Erythroblast (primary cell): ENCODE measurements at regions not wholly inside any gene's neighbourhood (a gene's known extent, or its start where the extent isn't known, plus 50 kb on each side); places are given as distances from the start of the nearest gene placed in this dataset.

Experiments used
- GATA1 ChIP-seq: IDR thresholded peaks from 2 replicates; pipeline ENCODE4 v1.6.1; 2011; ENCODE audit warnings: low read depth, mild to moderate bottlenecking, control low read depth, low read length, moderate library complexity
- POLR2A ChIP-seq: IDR thresholded peaks from 2 replicates; pipeline ENCODE4 v1.6.1; 2011; ENCODE audit warnings: mild to moderate bottlenecking, low read length

DNA sequence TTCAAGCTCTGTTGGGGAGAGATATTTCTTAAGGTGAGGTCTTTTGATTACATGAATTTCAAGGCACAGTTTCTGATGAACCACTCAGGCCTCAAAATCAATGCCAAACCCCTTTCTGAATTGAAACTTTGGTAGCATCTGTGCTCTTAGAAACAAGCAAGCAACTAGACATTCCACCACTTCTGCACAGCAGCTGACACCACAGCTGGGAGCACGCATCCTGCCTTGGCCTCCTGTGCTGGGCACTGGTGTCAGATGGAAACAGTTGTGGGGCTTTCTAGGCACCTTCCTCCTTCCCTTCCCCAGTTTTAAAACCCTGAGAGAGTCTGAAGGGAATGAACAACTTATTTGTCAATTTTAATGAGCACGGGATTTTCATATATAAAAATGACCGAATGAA is 360.2 kb downstream of the ADGRL2 start:
- no peak for TF ChIP-seq POLR2A
- TF ChIP-seq GATA1, result no peak
